Omental fat pad (tissue), 3 donors: ENCODE measurements at regions not wholly inside any gene's neighbourhood (a gene's known extent, or its start where the extent isn't known, plus 50 kb on each side); places are given as distances from the start of the nearest gene placed in this dataset.

Experiments
- ATAC-seq: fragments of 150-250 bp; one replicate; pipeline ENCODE4 v1.9.1; 2016; ENCODE audit warnings: mild to moderate bottlenecking, moderate library complexity; ENCODE audit not compliant: low FRiP score
- DNase-seq: peaks from one replicate; pipeline ENCODE4 v3.0.0-alpha.2; 2019; ENCODE audit warnings: low spot score
- CTCF ChIP-seq, 3 donors: fragments of 450-650 bp; IDR thresholded peaks; one replicate each; pipeline ENCODE4 v1.5.1; 2016 to 2017; ENCODE audit warnings: antibody characterized with exemption in 3 of 3, mild to moderate bottlenecking in 3 of 3, moderate library complexity in 2 of 3

- DNase-seq, result no peak
- ATAC-seq, result no peak
- TF ChIP-seq CTCF (IDR thresholded peaks at IDR 0.05), result no peak
Measured at GRCh38 chr2:107645586-107645985, 181.1 kb upstream of the RGPD4 start.

- ATAC-seq (no peak), DNase-seq (no peak)
- TF ChIP-seq CTCF (IDR thresholded peaks at IDR 0.05), result no peak
Measured at GRCh38 chr2:107648781-107649404, 177.8 kb upstream of the RGPD4 start.

- ATAC-seq, result no peak
Measured at GRCh38 chr2:107657049-107657448, 169.6 kb upstream of the RGPD4 start.

GRCh38 chr2:107663632-107664031 is 163.1 kb upstream of the RGPD4 start:
- ATAC-seq, result no peak
- DNase-seq, result no peak
- TF ChIP-seq CTCF (IDR thresholded peaks at IDR 0.05), result no peak

More at GRCh38 chr2:107657049-107657448, 169.6 kb upstream of the RGPD4 start:
- TF ChIP-seq CTCF (IDR thresholded peaks at IDR 0.05), result no peak
- DNase-seq, result no peak

- ATAC-seq (no peak), DNase-seq (no peak)
- no peak for TF ChIP-seq CTCF (IDR thresholded peaks at IDR 0.05)
Measured at GRCh38 chr2:107669335-107669734, 157.4 kb upstream of the RGPD4 start.

- no peak for TF ChIP-seq CTCF (IDR thresholded peaks at IDR 0.05)
- ATAC-seq, result no peak
- DNase-seq, result no peak
Measured at GRCh38 chr2:107681936-107682335, 144.8 kb upstream of the RGPD4 start.

- TF ChIP-seq CTCF (IDR thresholded peaks at IDR 0.05), result no peak
- DNase-seq (no peak), ATAC-seq (no peak)
Measured at GRCh38 chr2:107684421-107684820, 142.3 kb upstream of the RGPD4 start.
